Ureter (tissue), 1 donor: ENCODE measurements at regions not wholly inside any gene's neighbourhood (a gene's known extent, or its start where the extent isn't known, plus 50 kb on each side); places are given as distances from the start of the nearest gene placed in this dataset.
A peak's percentile ranks its signal among the peaks of the same experiment; 100 is the strongest.

ENCODE experiments used
- DNase-seq: peaks from one replicate; pipeline ENCODE4 v3.0.0-alpha.2; 2020; ENCODE audit warnings: low spot score
- donor health status: DM: yes; HTN: yes; CAD: no.

DNA sequence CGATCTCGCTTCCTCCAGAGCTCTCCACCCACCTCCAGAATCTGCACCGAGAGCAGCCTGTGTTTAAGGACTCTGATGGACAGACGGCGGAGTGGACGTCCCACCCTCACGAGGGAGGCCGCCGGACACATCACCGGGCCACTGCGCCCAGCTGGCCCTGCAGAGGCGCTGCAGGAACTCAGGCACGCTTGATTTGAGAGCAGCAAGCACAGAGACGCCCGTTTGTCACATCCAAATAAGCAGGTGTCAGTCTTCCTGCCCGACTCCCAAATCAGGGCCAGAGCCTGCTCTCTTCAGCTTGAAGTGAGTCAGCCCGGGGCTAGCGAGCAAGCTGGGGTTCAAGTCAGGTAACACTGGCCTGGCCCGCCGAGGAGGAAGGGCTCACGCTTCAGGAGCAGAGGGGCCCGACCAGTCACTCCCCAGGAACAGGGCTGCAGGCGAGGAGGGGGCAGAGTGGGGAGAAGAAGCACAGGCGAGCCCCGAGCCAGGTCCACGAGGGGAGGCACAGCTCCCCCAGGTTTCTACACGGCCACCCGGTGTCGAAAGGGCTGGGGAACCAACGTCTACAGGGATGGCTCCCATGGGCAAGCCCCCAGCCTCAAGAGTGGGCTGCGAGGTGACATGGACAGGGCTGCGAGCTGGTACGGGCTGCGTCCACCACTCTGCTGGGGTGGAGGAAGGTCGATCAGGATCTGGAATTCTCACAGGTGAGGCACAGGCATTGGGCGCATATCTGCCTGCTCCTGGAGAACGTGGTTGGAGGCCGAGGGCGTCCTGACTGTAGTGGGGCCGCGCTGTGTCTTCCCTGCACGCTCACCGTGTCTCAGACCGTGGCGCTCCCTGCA, 52.5 kb upstream of the CTDP1 start:
- no peak for DNase-seq

DNA sequence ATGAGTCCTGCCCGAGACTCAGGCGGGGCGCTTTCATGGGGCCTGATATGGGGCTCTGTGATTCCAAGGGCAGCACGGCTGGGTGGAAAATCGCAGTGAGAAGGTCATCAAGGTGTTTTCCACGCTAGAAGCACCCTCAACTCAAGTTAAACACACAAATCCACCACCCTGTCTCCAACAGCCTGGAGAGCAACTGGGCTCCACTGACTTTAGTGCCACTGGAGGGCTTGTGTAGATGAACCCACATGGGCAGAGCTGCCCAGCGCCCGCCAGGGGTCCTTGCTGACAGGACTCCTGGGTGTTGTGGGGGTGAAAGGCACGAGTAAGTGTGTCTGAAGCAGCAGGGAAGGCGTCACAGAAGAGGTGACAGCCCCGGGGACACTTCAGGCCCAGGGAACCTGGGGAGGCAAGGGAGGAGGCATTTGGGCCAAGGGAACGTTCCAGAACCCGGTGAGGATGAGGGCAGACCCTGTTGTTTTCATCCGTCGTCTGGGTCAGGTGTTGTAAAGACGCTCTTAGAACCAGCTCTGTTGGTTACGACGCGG, 51.8 kb upstream of the CTDP1 start:
- DNase-seq: peak; percentile 35

DNA sequence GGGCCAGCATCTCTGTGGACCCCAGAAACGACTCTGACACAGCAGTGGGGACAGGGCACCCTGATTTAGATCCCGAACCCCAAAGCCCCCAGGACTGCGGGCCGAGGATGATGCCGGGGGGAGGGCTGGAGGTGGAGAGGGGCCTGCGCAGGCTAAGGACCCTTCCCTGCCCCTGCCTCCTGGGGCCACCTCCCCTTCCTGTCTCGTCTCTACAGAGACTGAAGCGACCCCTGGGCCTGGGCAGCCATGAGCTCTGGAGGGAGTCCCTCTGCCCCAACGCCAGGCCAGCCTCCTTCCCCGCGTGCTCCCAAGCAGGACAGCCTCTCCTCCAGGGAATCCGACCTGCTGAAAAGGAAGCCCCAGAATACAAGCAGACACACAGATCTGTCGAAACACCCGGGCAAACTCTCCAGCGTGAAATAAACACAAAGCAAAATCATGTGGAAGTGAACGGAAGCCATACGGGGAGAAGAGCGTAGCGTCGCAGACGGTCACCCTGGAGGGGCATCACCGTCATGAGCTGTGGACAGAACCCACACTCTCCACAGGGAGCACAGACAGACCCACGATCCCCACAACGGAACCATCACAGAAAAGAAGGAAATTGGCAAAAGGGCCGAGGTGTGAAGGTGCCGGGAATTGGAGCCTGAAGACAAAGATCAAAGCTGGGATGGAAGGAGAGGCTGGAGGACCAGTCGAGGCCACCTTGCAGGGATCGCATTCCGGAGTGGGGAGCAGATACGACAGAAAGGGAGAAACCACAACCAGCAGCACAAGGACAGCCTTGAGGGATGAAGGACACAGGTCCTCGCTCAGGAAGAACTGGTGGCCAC, 51.0 kb upstream of the CTDP1 start:
- peak; percentile 40 for DNase-seq

DNA sequence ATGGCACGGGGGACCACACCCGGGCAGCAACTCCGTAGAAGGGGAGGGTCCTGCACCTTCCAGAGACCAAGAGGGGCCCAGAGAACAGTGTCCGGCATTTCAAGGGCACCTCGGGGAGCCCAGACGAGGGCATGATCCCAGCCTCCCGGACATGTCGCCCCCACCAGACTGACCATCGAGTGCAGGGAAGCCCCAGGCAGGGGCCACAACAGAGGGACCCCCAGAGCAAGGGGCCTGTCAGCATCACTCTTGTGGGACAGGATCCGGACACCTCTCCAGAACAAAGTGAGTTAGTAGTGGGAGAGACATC, 50.4 kb upstream of the CTDP1 start:
- peak; percentile 28 for DNase-seq

DNA sequence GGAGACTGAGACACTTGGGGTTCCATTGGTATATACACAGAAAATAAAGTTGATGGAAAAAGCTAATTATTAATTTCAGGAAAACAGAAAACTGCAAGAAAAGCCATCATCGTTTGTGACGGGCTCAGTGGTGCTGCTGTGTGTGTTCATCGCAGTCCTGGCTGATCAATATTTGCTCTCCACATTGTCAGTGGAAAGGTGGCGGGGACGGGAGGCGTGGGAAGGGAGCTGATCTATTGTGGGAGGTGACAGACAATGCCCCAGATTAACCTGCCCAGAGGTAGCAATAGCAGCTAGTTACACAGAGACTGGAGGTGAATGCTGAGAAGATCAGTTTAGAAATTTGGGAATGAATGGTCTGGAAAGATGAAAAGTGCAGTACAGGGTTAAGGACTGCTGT, 50.0 kb upstream of the CTDP1 start:
- DNase-seq: no peak
